ENCODE measurements at regions not wholly inside any gene's neighbourhood (a gene's known extent, or its start where the extent isn't known, plus 50 kb on each side); places are given as distances from the start of the nearest gene placed in this dataset.

GRCh38 chr6:144918073-144918472, 632.9 kb downstream of the UTRN start:
- Histone ChIP-seq H3K27ac (ENCODE audit: low read depth in 1 of 2, low read length in 2 of 2) (no peak overlapping the region), H3K9ac (ENCODE audit: low read depth in 1 of 2, low read length in 2 of 2) (no peak overlapping the region), H3K36me3 (ENCODE audit: control insufficient read depth in 4 of 4, insufficient read depth in 3 of 4, low read depth in 1 of 4, low read length in 3 of 4) (no peaks in the 10 kb centered on the region), H3K4me3 (ENCODE audit: low read depth in 1 of 3, low read length in 3 of 3) (no peak overlapping the region), H3K4me1 (ENCODE audit: control insufficient read depth in 4 of 4, insufficient read depth in 4 of 4, low read length in 3 of 4) (peaks cover 3 to 30% (median 22%) of the 10 kb centered on the region in 4 donors), H3K9me3 (ENCODE audit: control insufficient read depth in 4 of 4, low read length in 3 of 4) (peaks cover 0 to 2% (median 0%) of the 10 kb centered on the region in 4 donors), H3K27me3 (ENCODE audit: control insufficient read depth in 4 of 4, insufficient read depth in 4 of 4, low read length in 3 of 4) (no peaks in the 10 kb centered on the region)
- TF ChIP-seq RAD21 (IDR thresholded peaks at IDR 0.05) (no peak), CTCF (IDR thresholded peaks at IDR 0.05; ENCODE audit: low read depth, low read length, missing input control) (no peak), RXRA (IDR thresholded peaks at IDR 0.05) (no peak), SP1 (IDR thresholded peaks at IDR 0.05) (no peak), FOXA2 (IDR thresholded peaks at IDR 0.05) (no peak), YY1 (IDR thresholded peaks at IDR 0.05) (no peak), EGR1 (IDR thresholded peaks at IDR 0.05; ENCODE audit: low read depth in 2 of 2) (no peak), NR2F2 (IDR thresholded peaks at IDR 0.05) (no peak), HNF4G (IDR thresholded peaks at IDR 0.05) (no peak), HNF4A (conservative IDR thresholded peaks at IDR 0.05) (no peak), GABPA (IDR thresholded peaks at IDR 0.05 in 1 of 2, conservative IDR thresholded peaks at IDR 0.05 in 1 of 2) (no peak), MAX (IDR thresholded peaks at IDR 0.05) (no peak), ZBTB33 (IDR thresholded peaks at IDR 0.05) (no peak), JUND (IDR thresholded peaks at IDR 0.05) (no peak), TAF1 (conservative IDR thresholded peaks at IDR 0.05) (no peak)
- TF ChIP-seq, protein P1, sequence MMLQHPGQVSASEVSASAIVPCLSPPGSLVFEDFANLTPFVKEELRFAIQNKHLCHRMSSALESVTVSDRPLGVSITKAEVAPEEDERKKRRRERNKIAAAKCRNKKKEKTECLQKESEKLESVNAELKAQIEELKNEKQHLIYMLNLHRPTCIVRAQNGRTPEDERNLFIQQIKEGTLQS (IDR thresholded peaks at IDR 0.05): no peak
- no peak for DNase-seq (ENCODE audit: low spot score)
- 95% methylated on average over 4 of the region's 4 CpGs for WGBS

- H3K4me1 ChIP-seq (ENCODE audit: control insufficient read depth in 4 of 4, insufficient read depth in 4 of 4, low read length in 3 of 4): peaks cover 3 to 30% (median 22%) of the 10 kb centered on the region in 4 donors
- no peak for TF ChIP-seq FOXA1 (IDR thresholded peaks at IDR 0.05)
- H3K4me3 ChIP-seq (ENCODE audit: low read depth in 1 of 3, low read length in 3 of 3): no peak overlapping the region
- no peak overlapping the region for H3K27ac ChIP-seq (ENCODE audit: low read depth in 1 of 2, low read length in 2 of 2)
- no peaks in the 10 kb centered on the region for H3K27me3 ChIP-seq (ENCODE audit: control insufficient read depth in 4 of 4, insufficient read depth in 4 of 4, low read length in 3 of 4)
- no peak for DNase-seq (ENCODE audit: low spot score)
- no peaks in the 10 kb centered on the region for H3K36me3 ChIP-seq (ENCODE audit: control insufficient read depth in 4 of 4, insufficient read depth in 3 of 4, low read depth in 1 of 4, low read length in 3 of 4)
- 90% methylated on average over 2 of the region's 2 CpGs for WGBS
- H3K9me3 ChIP-seq (ENCODE audit: control insufficient read depth in 4 of 4, low read length in 3 of 4): no peaks in the 10 kb centered on the region
- no peak overlapping the region for H3K9ac ChIP-seq (ENCODE audit: low read depth in 1 of 2, low read length in 2 of 2)
These were observed 634.4 kb downstream of the UTRN start for GRCh38 chr6:144919560-144919959.

Measured in liver (tissue), 8 donors.